Mucosa of descending colon (tissue), 3 donors: ENCODE measurements at regions not wholly inside any gene's neighbourhood (a gene's known extent, or its start where the extent isn't known, plus 50 kb on each side); places are given as distances from the start of the nearest gene placed in this dataset.

Source experiments
- ATAC-seq: fragments of 200-7000 bp; cut with Tn5 transposase; one replicate; pipeline ENCODE4 v1.9.1; 2020; ENCODE audit warnings: mild to moderate bottlenecking, moderate library complexity
- DNase-seq, 3 donors: peaks; one replicate each; pipeline ENCODE4 v3.0.0-alpha.2; 2020
- H3K36me3 ChIP-seq: fragments of 200-600 bp; one replicate; pipeline ENCODE4 v1.8.0; 2021; ENCODE audit warnings: low read depth, mild to moderate bottlenecking
- H3K4me1 ChIP-seq: fragments of 200-600 bp; one replicate; pipeline ENCODE4 v1.8.0; 2021; ENCODE audit warnings: low read depth, mild to moderate bottlenecking
- H3K4me3 ChIP-seq: fragments of 200-600 bp; one replicate; pipeline ENCODE4 v1.8.0; 2021; ENCODE audit warnings: mild to moderate bottlenecking
- H3K9me3 ChIP-seq: fragments of 200-600 bp; one replicate; pipeline ENCODE4 v1.8.0; 2021; ENCODE audit warnings: mild to moderate bottlenecking
- CTCF ChIP-seq: fragments of 200-600 bp; IDR thresholded peaks from one replicate; pipeline ENCODE4 v1.8.0; 2022; ENCODE audit warnings: antibody characterized with exemption, mild to moderate bottlenecking
- intact Hi-C, 2 donors: fragments of 100-400 bp; cut with DNase I in 1 of 2; cut with micrococcal nuclease in 1 of 2; formaldehyde crosslinking; loops; one replicate each; pipeline versions ENCODE4 v1.11.0 to v1.11.1; 2022; cut with DNase I, micrococcal nuclease
- donor health status: DM: no; HTN: no; CAD: no; lungs with moderate emphysema.
- donor health status: DM: no; HTN: no; CAD: no.
- donor health status: DM: no; HTN: yes; CAD: no.

- TF ChIP-seq CTCF: no peak
- Histone ChIP-seq H3K4me1 (no peaks in the 10 kb centered on the region), H3K36me3 (no peaks in the 10 kb centered on the region), H3K4me3 (no peak overlapping the region), H3K9me3 (peaks cover 1% of the 10 kb centered on the region)
- no peak for ATAC-seq
- intact Hi-C loops: no loop called here
- no peak for DNase-seq
Observed at GRCh38 chrY:21227849-21228248, 283.3 kb upstream of the RBMY1B start.

- Histone ChIP-seq H3K9me3 (no peaks in the 10 kb centered on the region), H3K4me3 (no peak overlapping the region), H3K36me3 (no peaks in the 10 kb centered on the region), H3K4me1 (no peaks in the 10 kb centered on the region)
- no peak for TF ChIP-seq CTCF
- intact Hi-C loops: no loop called here
- no peak for ATAC-seq
- no peak for DNase-seq
Observed at GRCh38 chrY:21240221-21240620, 270.9 kb upstream of the RBMY1B start.

GRCh38 chrY:21240662-21241310 is 270.4 kb upstream of the RBMY1B start:
- no peaks in the 10 kb centered on the region for H3K9me3 ChIP-seq
- ATAC-seq (no peak), DNase-seq (no peak)
- no peaks in the 10 kb centered on the region for H3K36me3 ChIP-seq
- H3K4me1 ChIP-seq: no peaks in the 10 kb centered on the region
- intact Hi-C loops: no loop called here
- TF ChIP-seq CTCF: no peak
- H3K4me3 ChIP-seq: no peak overlapping the region

GRCh38 chrY:21242793-21243192 is 268.3 kb upstream of the RBMY1B start:
- no peaks in the 10 kb centered on the region for H3K36me3 ChIP-seq
- intact Hi-C loops: no loop called here

GRCh38 chrY:21246780-21247179 is 264.4 kb upstream of the RBMY1B start:
- intact Hi-C loops: no loop called here
- no peak for ATAC-seq
- Histone ChIP-seq H3K36me3 (no peaks in the 10 kb centered on the region), H3K4me3 (no peak overlapping the region), H3K4me1 (no peaks in the 10 kb centered on the region), H3K9me3 (no peaks in the 10 kb centered on the region)
- no peak for DNase-seq
- no peak for TF ChIP-seq CTCF

More at GRCh38 chrY:21242793-21243192, 268.3 kb upstream of the RBMY1B start:
- no peak for ATAC-seq
- H3K4me1 ChIP-seq: no peaks in the 10 kb centered on the region
- no peaks in the 10 kb centered on the region for H3K9me3 ChIP-seq
- no peak for TF ChIP-seq CTCF
- no peak overlapping the region for H3K4me3 ChIP-seq
- no peak for DNase-seq

- TF ChIP-seq CTCF: no peak
- no peak for DNase-seq
- Histone ChIP-seq H3K4me1 (no peaks in the 10 kb centered on the region), H3K4me3 (no peak overlapping the region), H3K36me3 (no peaks in the 10 kb centered on the region), H3K9me3 (no peaks in the 10 kb centered on the region)
- intact Hi-C loops: no loop called here
- no peak for ATAC-seq
Observed at GRCh38 chrY:21248591-21248990, 262.5 kb upstream of the RBMY1B start.
